ENCODE measurements at regions not wholly inside any gene's neighbourhood (a gene's known extent, or its start where the extent isn't known, plus 50 kb on each side); places are given as distances from the start of the nearest gene placed in this dataset.

DNA sequence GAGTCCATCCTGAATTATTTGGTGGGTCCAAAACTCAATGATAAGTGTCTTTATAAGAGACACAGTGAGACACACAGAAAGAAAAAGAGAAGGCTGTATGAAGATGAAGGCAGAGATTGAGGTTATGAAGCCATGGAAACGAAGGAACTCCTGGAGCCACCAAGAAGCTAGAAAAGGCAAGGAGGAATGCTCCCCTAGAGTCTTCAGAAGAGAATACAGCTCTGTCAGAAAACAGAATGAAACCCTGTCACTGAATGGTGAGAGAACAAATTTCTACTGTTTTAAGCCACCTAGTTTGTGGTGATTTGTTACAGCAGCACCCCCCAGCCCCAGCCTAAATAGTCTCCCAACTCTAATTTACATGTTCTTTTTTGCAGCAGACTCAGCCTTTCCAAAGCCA lies 635.1 kb downstream of the EPHA7 start:
- TF ChIP-seq, protein P1, sequence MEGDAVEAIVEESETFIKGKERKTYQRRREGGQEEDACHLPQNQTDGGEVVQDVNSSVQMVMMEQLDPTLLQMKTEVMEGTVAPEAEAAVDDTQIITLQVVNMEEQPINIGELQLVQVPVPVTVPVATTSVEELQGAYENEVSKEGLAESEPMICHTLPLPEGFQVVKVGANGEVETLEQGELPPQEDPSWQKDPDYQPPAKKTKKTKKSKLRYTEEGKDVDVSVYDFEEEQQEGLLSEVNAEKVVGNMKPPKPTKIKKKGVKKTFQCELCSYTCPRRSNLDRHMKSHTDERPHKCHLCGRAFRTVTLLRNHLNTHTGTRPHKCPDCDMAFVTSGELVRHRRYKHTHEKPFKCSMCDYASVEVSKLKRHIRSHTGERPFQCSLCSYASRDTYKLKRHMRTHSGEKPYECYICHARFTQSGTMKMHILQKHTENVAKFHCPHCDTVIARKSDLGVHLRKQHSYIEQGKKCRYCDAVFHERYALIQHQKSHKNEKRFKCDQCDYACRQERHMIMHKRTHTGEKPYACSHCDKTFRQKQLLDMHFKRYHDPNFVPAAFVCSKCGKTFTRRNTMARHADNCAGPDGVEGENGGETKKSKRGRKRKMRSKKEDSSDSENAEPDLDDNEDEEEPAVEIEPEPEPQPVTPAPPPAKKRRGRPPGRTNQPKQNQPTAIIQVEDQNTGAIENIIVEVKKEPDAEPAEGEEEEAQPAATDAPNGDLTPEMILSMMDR (IDR thresholded peaks at IDR 0.05), result no peak
- H3K27ac ChIP-seq, result no peak overlapping the region
- DNase-seq (no peak), ATAC-seq (no peak)
- 72 to 77% (median 72%) methylated on average over 1 of the region's 1 CpG for WGBS, 3 donors
- no peaks in the 10 kb centered on the region for H3K36me3 ChIP-seq (ENCODE audit: insufficient read depth in 1 of 2, low read depth in 1 of 2)
- H3K4me1 ChIP-seq, result no peaks in the 10 kb centered on the region
- intact Hi-C loops (cut with DNase I), result loop anchor here in 1 of 2 donors (5.0 kb wide), 1 partner anchor 1038 kb away; no protein-coding TSS in a partner anchor
- no peaks in the 10 kb centered on the region for H3K27me3 ChIP-seq (ENCODE audit: insufficient read depth in 3 of 3, low read length in 2 of 3)
- H3K9me3 ChIP-seq, result no peaks in the 10 kb centered on the region
- H3K4me3 ChIP-seq, result no peak overlapping the region

DNA sequence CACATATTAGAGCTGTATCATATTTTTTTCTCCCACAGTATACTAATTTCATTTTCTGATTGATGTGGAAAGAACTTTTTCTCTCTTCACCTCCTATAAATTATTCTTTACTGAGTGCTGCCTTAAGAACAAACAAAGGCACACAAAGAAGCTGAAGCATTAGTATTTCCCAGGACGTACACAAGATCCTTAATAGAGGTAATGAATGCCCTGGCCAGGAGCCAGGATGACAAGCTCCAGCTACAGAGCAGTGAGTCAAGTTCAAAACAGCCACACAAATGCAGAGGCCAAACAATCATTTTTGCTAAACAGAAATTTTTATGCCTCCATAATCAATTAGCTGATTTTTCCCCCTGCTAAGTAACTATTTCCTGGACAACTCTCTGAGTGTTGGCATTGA lies 639.6 kb downstream of the EPHA7 start:
- Histone ChIP-seq H3K9me3 (no peaks in the 10 kb centered on the region), H3K36me3 (ENCODE audit: insufficient read depth in 1 of 2, low read depth in 1 of 2) (no peaks in the 10 kb centered on the region), H3K27me3 (ENCODE audit: insufficient read depth in 3 of 3, low read length in 2 of 3) (no peaks in the 10 kb centered on the region), H3K27ac (no peak overlapping the region), H3K4me1 (no peaks in the 10 kb centered on the region), H3K4me3 (no peak overlapping the region)
- WGBS, 3 donors, result 4 to 12% (median 7%) methylated on average over 1 of the region's 1 CpG
- TF ChIP-seq, protein P1 (IDR thresholded peaks at IDR 0.05), result no peak
- ATAC-seq (no peak), DNase-seq (peak in 1 of 2 donors; percentile 16)
- intact Hi-C loops (cut with DNase I), result loop anchor here in 1 of 2 donors (5.0 kb wide), 1 partner anchor 1043 kb away; no protein-coding TSS in a partner anchor

DNA sequence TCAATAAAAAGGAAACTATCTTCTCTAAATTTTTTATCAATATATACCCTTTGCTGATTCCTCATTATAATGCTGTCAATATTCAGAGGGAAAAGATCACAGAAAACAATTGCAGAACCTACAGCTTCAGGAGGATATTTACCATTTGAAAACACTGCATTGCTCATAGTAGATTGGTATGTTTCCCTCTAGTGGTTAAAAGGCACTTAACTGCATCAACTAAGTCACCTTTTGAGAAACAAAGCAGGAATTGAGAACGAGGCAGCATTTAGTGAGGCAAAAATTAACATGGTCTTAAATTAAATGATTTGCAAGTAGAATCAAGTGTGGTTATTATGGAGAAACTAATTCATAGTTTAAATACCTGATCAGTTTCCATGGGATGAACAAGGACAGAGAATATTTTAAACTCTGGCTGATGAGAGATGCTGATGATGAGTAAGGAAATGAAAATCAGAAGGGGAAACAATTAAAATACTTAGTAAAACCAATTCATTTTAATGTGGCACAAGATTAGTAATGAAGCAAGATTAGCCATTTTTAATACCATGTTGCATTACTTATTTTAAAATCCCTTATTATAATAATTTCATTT lies 642.1 kb downstream of the EPHA7 start:
- Histone ChIP-seq H3K4me3 (no peak overlapping the region), H3K9me3 (no peaks in the 10 kb centered on the region), H3K27me3 (ENCODE audit: insufficient read depth in 3 of 3, low read length in 2 of 3) (no peaks in the 10 kb centered on the region), H3K4me1 (no peaks in the 10 kb centered on the region), H3K27ac (no peak overlapping the region), H3K36me3 (ENCODE audit: insufficient read depth in 1 of 2, low read depth in 1 of 2) (no peaks in the 10 kb centered on the region)
- 15 to 29% (median 24%) methylated on average over 1 of the region's 1 CpG for WGBS, 3 donors
- intact Hi-C loops (cut with DNase I), result no loop called here
- ATAC-seq (no peak), DNase-seq (no peak)
- TF ChIP-seq, protein P1 (IDR thresholded peaks at IDR 0.05), result peak; percentile 7

DNA sequence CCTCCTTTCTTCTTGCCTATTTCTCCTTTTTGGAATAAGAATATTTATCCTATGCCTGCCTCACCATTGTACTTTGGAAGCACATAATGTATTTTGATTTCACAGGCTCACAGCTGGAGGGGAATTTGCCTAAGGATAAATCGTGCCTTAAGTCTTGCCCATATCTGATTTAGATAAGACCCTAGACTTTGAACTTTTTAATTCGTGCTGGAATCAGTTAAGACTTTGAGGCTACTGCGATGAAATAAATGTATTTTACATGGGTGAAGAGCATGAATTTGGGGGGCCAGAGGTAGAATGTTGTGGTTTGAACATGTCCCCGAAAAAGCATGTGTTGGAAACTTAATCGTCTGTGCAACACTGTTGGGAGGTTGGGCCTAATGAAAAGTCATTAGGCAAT lies 648.8 kb downstream of the EPHA7 start:
- WGBS, 3 donors, result 67 to 73% (median 69%) methylated on average over 5 of the region's 5 CpGs
- Histone ChIP-seq H3K36me3 (ENCODE audit: insufficient read depth in 1 of 2, low read depth in 1 of 2) (no peaks in the 10 kb centered on the region), H3K4me3 (no peak overlapping the region), H3K9me3 (no peaks in the 10 kb centered on the region), H3K4me1 (no peaks in the 10 kb centered on the region), H3K27ac (no peak overlapping the region), H3K27me3 (ENCODE audit: insufficient read depth in 3 of 3, low read length in 2 of 3) (no peaks in the 10 kb centered on the region)
- intact Hi-C loops (cut with DNase I), result no loop called here
- no peak for DNase-seq
- ATAC-seq, result no peak
- TF ChIP-seq, protein P1 (IDR thresholded peaks at IDR 0.05), result no peak

DNA sequence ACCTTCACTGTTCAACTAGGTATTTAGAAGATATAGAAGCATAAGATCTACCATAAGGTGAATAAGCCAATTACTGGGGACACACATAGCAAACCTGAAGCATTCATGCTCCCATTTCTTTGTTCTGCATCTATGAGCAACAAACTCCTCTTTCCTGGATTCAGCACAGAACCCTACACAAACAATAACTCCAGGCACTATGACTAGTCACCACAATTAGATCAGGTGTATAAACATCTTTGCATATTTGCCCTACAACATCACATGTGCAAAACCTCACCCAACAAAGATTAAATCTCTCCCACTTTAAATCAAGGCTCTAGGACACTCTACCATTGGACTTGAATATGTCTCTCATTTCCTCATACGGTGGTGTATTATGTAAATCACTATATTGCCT lies 652.3 kb downstream of the EPHA7 start:
- TF ChIP-seq, protein P1 (IDR thresholded peaks at IDR 0.05), result no peak
- DNase-seq (no peak), ATAC-seq (no peak)
- intact Hi-C loops (cut with DNase I), result no loop called here
- Histone ChIP-seq H3K27ac (no peak overlapping the region), H3K4me3 (no peak overlapping the region), H3K36me3 (ENCODE audit: insufficient read depth in 1 of 2, low read depth in 1 of 2) (no peaks in the 10 kb centered on the region), H3K9me3 (no peaks in the 10 kb centered on the region), H3K4me1 (no peaks in the 10 kb centered on the region), H3K27me3 (ENCODE audit: insufficient read depth in 3 of 3, low read length in 2 of 3) (no peaks in the 10 kb centered on the region)
- WGBS, 3 donors, result 80 to 85% (median 82%) methylated on average over 1 of the region's 1 CpG
